H9 (cell line): ENCODE measurements at regions not wholly inside any gene's neighbourhood (a gene's known extent, or its start where the extent isn't known, plus 50 kb on each side); places are given as distances from the start of the nearest gene placed in this dataset.

Experiments used
- DNase-seq: peaks from one replicate; pipeline ENCODE4 v3.0.0-alpha.2; 2017
- H2AFZ ChIP-seq: one replicate; pipeline ENCODE4 v1.6.1; 2013; ENCODE audit warnings: mild to moderate bottlenecking, low read length, control low read depth, moderate library complexity
- H2AK5ac ChIP-seq: 2 replicates; pipeline ENCODE4 v1.6.1; 2013; ENCODE audit warnings: low read length, control low read depth, mixed read lengths; ENCODE audit not compliant: insufficient read length
- H2BK120ac ChIP-seq: one replicate; pipeline ENCODE4 v1.6.1; 2013; ENCODE audit warnings: low read depth, mild to moderate bottlenecking, low read length, control low read depth, inconsistent platforms; ENCODE audit not compliant: poor library complexity, severe bottlenecking
- H2BK12ac ChIP-seq: 2 replicates; pipeline ENCODE4 v1.6.1; 2013; ENCODE audit warnings: low read length, control low read depth, mixed read lengths, low read depth; ENCODE audit not compliant: insufficient read length
- H2BK15ac ChIP-seq: 2 replicates; pipeline ENCODE4 v1.6.1; 2013; ENCODE audit warnings: low read depth, low read length, control low read depth
- H2BK20ac ChIP-seq: one replicate; pipeline ENCODE4 v1.6.1; 2013; ENCODE audit warnings: low read depth, mild to moderate bottlenecking, low read length, control low read depth, inconsistent platforms; ENCODE audit not compliant: poor library complexity, severe bottlenecking
- H2BK5ac ChIP-seq: 2 replicates; pipeline ENCODE4 v1.6.1; 2013; ENCODE audit warnings: low read length, control low read depth, mixed read lengths; ENCODE audit not compliant: insufficient read length
- H3K14ac ChIP-seq: 2 replicates; pipeline ENCODE4 v1.6.1; 2013; ENCODE audit warnings: low read length, control low read depth; ENCODE audit not compliant: insufficient read depth
- H3K18ac ChIP-seq: 2 replicates; pipeline ENCODE4 v1.6.1; 2013; ENCODE audit warnings: low read depth, mild to moderate bottlenecking, mixed read lengths, low read length, control low read depth; ENCODE audit not compliant: insufficient read length
- H3K23ac ChIP-seq: 2 replicates; pipeline ENCODE4 v1.6.1; 2013; ENCODE audit warnings: low read length, control low read depth, mixed read lengths, low read depth; ENCODE audit not compliant: insufficient read length
- H3K23me2 ChIP-seq: 2 replicates; pipeline ENCODE4 v1.6.1; 2013; ENCODE audit warnings: low read depth, mild to moderate bottlenecking, mixed read lengths, low read length, control low read depth; ENCODE audit not compliant: insufficient read length, poor library complexity, severe bottlenecking
- H3K27ac ChIP-seq: 2 replicates; pipeline ENCODE4 v1.5.1; 2013; ENCODE audit warnings: low read length, control low read depth, mixed read lengths, low read depth; ENCODE audit not compliant: insufficient read length
- H3K27me3 ChIP-seq: 2 replicates; pipeline ENCODE4 v1.6.1; 2013; ENCODE audit warnings: low read length, control low read depth, inconsistent platforms; ENCODE audit not compliant: insufficient read depth
- H3K4ac ChIP-seq: 2 replicates; pipeline ENCODE4 v1.6.1; 2013; ENCODE audit warnings: low read depth, mild to moderate bottlenecking, control low read depth, inconsistent platforms, low read length, moderate library complexity
- H3K4me1 ChIP-seq: 2 replicates; pipeline ENCODE4 v1.6.1; 2013; ENCODE audit warnings: low read length, control low read depth, inconsistent platforms; ENCODE audit not compliant: insufficient read depth
- H3K4me2 ChIP-seq: 2 replicates; pipeline ENCODE4 v1.6.1; 2013; ENCODE audit warnings: low read length, control low read depth, mixed read lengths; ENCODE audit not compliant: insufficient read length, insufficient read depth
- H3K56ac ChIP-seq: 2 replicates; pipeline ENCODE4 v1.6.1; 2013; ENCODE audit warnings: low read depth, mild to moderate bottlenecking, mixed read lengths, low read length, control low read depth; ENCODE audit not compliant: insufficient read length
- H3K79me1 ChIP-seq: 2 replicates; pipeline ENCODE4 v1.6.1; 2013; ENCODE audit warnings: low read depth, mild to moderate bottlenecking, moderate library complexity, low read length, control low read depth, inconsistent platforms; ENCODE audit not compliant: insufficient read depth, poor library complexity, severe bottlenecking
- H3K79me2 ChIP-seq: 2 replicates; pipeline ENCODE4 v1.6.1; 2013; ENCODE audit warnings: low read length, control low read depth, inconsistent platforms; ENCODE audit not compliant: insufficient read depth
- H3K9ac ChIP-seq: 2 replicates; pipeline ENCODE4 v1.6.1; 2013; ENCODE audit warnings: low read length, control low read depth, mixed read lengths; ENCODE audit not compliant: insufficient read length; ENCODE audit errors: extremely low read depth
- H3K9me3 ChIP-seq: one replicate; pipeline ENCODE4 v1.6.1; 2013; ENCODE audit warnings: low read depth, low read length, inconsistent platforms; ENCODE audit not compliant: control insufficient read depth
- H3T11ph ChIP-seq: one replicate; pipeline ENCODE4 v1.6.1; 2013; ENCODE audit warnings: mild to moderate bottlenecking, low read length, control low read depth, inconsistent platforms
- H4K20me1 ChIP-seq: one replicate; pipeline ENCODE4 v1.6.1; 2013; ENCODE audit not compliant: control insufficient read depth, insufficient read length, insufficient read depth
- H4K5ac ChIP-seq: 2 replicates; pipeline ENCODE4 v1.6.1; 2013; ENCODE audit warnings: low read depth, mild to moderate bottlenecking, mixed read lengths, low read length, control low read depth; ENCODE audit not compliant: insufficient read length
- H4K8ac ChIP-seq: replicated peaks from 2 replicates; pipeline ENCODE4 v1.6.1; 2013; ENCODE audit warnings: low read length, control low read depth, mixed read lengths, low read depth; ENCODE audit not compliant: insufficient read length
- H4K91ac ChIP-seq: 2 replicates; pipeline ENCODE4 v1.6.1; 2013; ENCODE audit warnings: low read depth, mild to moderate bottlenecking, moderate library complexity, mixed read lengths, low read length, control low read depth; ENCODE audit not compliant: insufficient read length
- H3K27ac Mint-ChIP-seq, 3 experiments: 2 replicates in 2 of 3; 3 replicates in 1 of 3; pipeline ENCODE4 v1.8.0; 2020 to 2021; ENCODE audit warnings: mixed read lengths in 3 of 3, mild to moderate bottlenecking in 1 of 3, moderate library complexity in 1 of 3
- H3K27me3 Mint-ChIP-seq: 2 replicates; pipeline ENCODE4 v1.8.0; 2021; ENCODE audit warnings: low read depth, mild to moderate bottlenecking, moderate library complexity, mixed read lengths
- H3K36me3 Mint-ChIP-seq, 3 experiments: 2 replicates in 2 of 3; 3 replicates in 1 of 3; pipeline ENCODE4 v1.8.0; 2020 to 2021; ENCODE audit warnings: low read depth in 3 of 3, mixed read lengths in 3 of 3; ENCODE audit not compliant: insufficient read depth in 1 of 3
- H3K4me1 Mint-ChIP-seq, 2 experiments: 2 replicates each; pipeline ENCODE4 v1.8.0; 2020; ENCODE audit warnings: mixed read lengths in 2 of 2
- H3K4me3 Mint-ChIP-seq, 2 experiments: 2 replicates in 1 of 2; 3 replicates in 1 of 2; pipeline ENCODE4 v1.8.0; 2020 to 2021; ENCODE audit warnings: mild to moderate bottlenecking in 2 of 2, mixed read lengths in 2 of 2, moderate library complexity in 1 of 2
- H3K9me3 Mint-ChIP-seq, 2 experiments: 2 replicates in 1 of 2; 3 replicates in 1 of 2; pipeline ENCODE4 v1.8.0; 2020; ENCODE audit warnings: mild to moderate bottlenecking in 2 of 2, mixed read lengths in 2 of 2, moderate library complexity in 1 of 2
- CTCF ChIP-seq: fragments of 200-600 bp; sonication (generic); conservative IDR thresholded peaks from 3 replicates; pipeline ENCODE4 v1.8.0; 2021; ENCODE audit warnings: antibody characterized with exemption, mild to moderate bottlenecking
- WGBS: extraction: QIAGEN DNeasy Blood & Tissue Kit; methylation state at CpG from one replicate; pipeline ENCODE4 v1.1.7; 2013; ENCODE audit warnings: missing lambda C conversion rate, low lambda C conversion rate, mixed read lengths; ENCODE audit not compliant: insufficient read length; ENCODE audit errors: extremely low coverage; 5-methylcytosine and 5-hydroxymethylcytosine counted together

DNA sequence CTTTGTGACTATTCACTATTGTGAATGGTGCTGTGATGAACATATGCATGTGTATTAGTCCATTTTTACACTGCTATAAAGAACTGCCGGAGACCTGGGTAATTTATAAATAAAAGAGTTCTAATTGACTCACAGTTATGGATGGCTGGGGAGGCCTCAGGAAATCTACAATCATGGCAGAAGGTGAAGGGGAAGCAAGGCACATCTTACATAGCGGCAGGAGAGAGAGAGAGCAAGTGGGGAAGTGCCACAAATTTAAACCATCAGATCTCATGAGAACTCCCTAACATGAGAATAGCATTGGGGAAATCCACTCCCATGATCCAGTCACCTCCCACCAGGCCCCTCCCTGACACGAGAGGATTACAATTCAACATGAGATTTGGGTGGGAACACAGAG, 90.8 kb downstream of the ATP23 start:
- H3K9me3 Mint-ChIP-seq = peaks cover 44 to 53% of the 10 kb centered on the region in 2 experiments
- H2AFZ ChIP-seq = no peak overlapping the region
- no peak overlapping the region for H2AK5ac ChIP-seq
- H3K18ac ChIP-seq = no peak overlapping the region
- H3K56ac ChIP-seq = no peak overlapping the region
- no peaks in the 10 kb centered on the region for H3K4me1 ChIP-seq
- no CpG with 5 or more reads among the region's 3 CpGs for WGBS
- no peak overlapping the region for H3K23ac ChIP-seq
- no peaks in the 10 kb centered on the region for H3K79me2 ChIP-seq
- H2BK12ac ChIP-seq = no peak overlapping the region
- H3K36me3 Mint-ChIP-seq = peaks cover 15 to 49% (median 36%) of the 10 kb centered on the region in 3 experiments
- no peak overlapping the region for H2BK120ac ChIP-seq
- no peak overlapping the region for H3T11ph ChIP-seq
- no peak overlapping the region for H2BK15ac ChIP-seq
- H3K27ac Mint-ChIP-seq = no peak overlapping the region
- H4K20me1 ChIP-seq = no peaks in the 10 kb centered on the region
- H4K8ac ChIP-seq = no peak overlapping the region
- no peak overlapping the region for H4K5ac ChIP-seq
- no peak overlapping the region for H3K9ac ChIP-seq
- H3K4me3 Mint-ChIP-seq = no peak overlapping the region
- no peaks in the 10 kb centered on the region for H3K27me3 ChIP-seq
- H3K79me1 ChIP-seq = no peaks in the 10 kb centered on the region
- no peak for TF ChIP-seq CTCF
- H3K27me3 Mint-ChIP-seq = no peaks in the 10 kb centered on the region
- no peak for DNase-seq
- no peak overlapping the region for H3K4me2 ChIP-seq
- H3K4ac ChIP-seq = no peak overlapping the region
- no peaks in the 10 kb centered on the region for H3K23me2 ChIP-seq
- H3K4me1 Mint-ChIP-seq = peaks cover 0 to 3% of the 10 kb centered on the region in 2 experiments; a peak in 1 of 4 replicates
- no peak overlapping the region for H2BK20ac ChIP-seq
- H2BK5ac ChIP-seq = no peak overlapping the region
- no peak overlapping the region for H3K27ac ChIP-seq
- H4K91ac ChIP-seq = no peak overlapping the region
- no peaks in the 10 kb centered on the region for H3K9me3 ChIP-seq
- H3K14ac ChIP-seq = no peak overlapping the region
